MCF 10A (cell line): ENCODE measurements at regions not wholly inside any gene's neighbourhood (a gene's known extent, or its start where the extent isn't known, plus 50 kb on each side); places are given as distances from the start of the nearest gene placed in this dataset.

Source experiments
- BruUV-seq: library from RNA; stranded (reverse); fragments of 400-500 nt; replicated peaks from 2 replicates; lab custom pipeline; 2021; lab: Mats Ljungman, UMichigan
- CTCF ChIA-PET: fragments of 300-600 bp; sonication (Branson Sonifier 250); formaldehyde crosslinking; extraction: SDS; loops from one replicate; lab custom pipeline; 2021; ENCODE audit warnings: antibody characterized with exemption, inconsistent platforms; lab: Yijun Ruan, JAX
- POLR2A ChIA-PET: fragments of 300-600, 350-650 bp; sonication (Branson Sonifier 250); formaldehyde crosslinking; extraction: SDS; loops from one replicate; lab custom pipeline; 2020; ENCODE audit warnings: antibody characterized with exemption, inconsistent platforms; lab: Yijun Ruan, JAX
- DNase-seq: peaks from one replicate; pipeline ENCODE4 v3.0.0-alpha.2; 2018; ENCODE audit not compliant: unreplicated experiment
- H3K27ac Mint-ChIP-seq: one replicate; pipeline ENCODE4 v1.8.0; 2022; ENCODE audit warnings: mild to moderate bottlenecking, low read depth, mixed read lengths; ENCODE audit not compliant: unreplicated experiment
- H3K27me3 Mint-ChIP-seq: one replicate; pipeline ENCODE4 v1.8.0; 2022; ENCODE audit warnings: mixed read lengths; ENCODE audit not compliant: insufficient read depth, unreplicated experiment
- H3K36me3 Mint-ChIP-seq: one replicate; pipeline ENCODE4 v1.8.0; 2022; ENCODE audit warnings: mild to moderate bottlenecking, moderate library complexity, mixed read lengths; ENCODE audit not compliant: insufficient read depth, unreplicated experiment
- H3K4me1 Mint-ChIP-seq: one replicate; pipeline ENCODE4 v1.8.0; 2022; ENCODE audit warnings: mixed read lengths; ENCODE audit not compliant: insufficient read depth, unreplicated experiment
- H3K4me3 Mint-ChIP-seq: one replicate; pipeline ENCODE4 v1.8.0; 2022; ENCODE audit warnings: mild to moderate bottlenecking, moderate library complexity, mixed read lengths; ENCODE audit not compliant: unreplicated experiment
- H3K9me3 Mint-ChIP-seq: one replicate; pipeline ENCODE4 v1.8.0; 2022; ENCODE audit warnings: mixed read lengths; ENCODE audit not compliant: unreplicated experiment
- CTCF ChIP-seq: fragments of 200-600 bp; IDR thresholded peaks from one replicate; pipeline ENCODE4 v1.8.0; 2022; ENCODE audit warnings: antibody characterized with exemption, mild to moderate bottlenecking; ENCODE audit not compliant: unreplicated experiment
- intact Hi-C: fragments of 100-400 bp; cut with micrococcal nuclease; formaldehyde crosslinking; loops from 2 replicates; pipeline ENCODE4 v1.14.1; 2022

GRCh38 chr5:159559337-159559736 lies 229.1 kb upstream of the IL12B start:
- no TSS peak for BruUV-seq
- ChIA-PET CTCF (interaction anchor here (0.6 kb wide), 1 partner anchor 78 kb away, joined by 3 read pairs; no protein-coding TSS in a partner anchor), POLR2A (no interaction called here)
- H3K4me3 Mint-ChIP-seq: no peak overlapping the region
- H3K4me1 Mint-ChIP-seq: no peaks in the 10 kb centered on the region
- H3K27ac Mint-ChIP-seq: no peak overlapping the region
- intact Hi-C loops: no loop called here
- H3K27me3 Mint-ChIP-seq: no peaks in the 10 kb centered on the region
- no peaks in the 10 kb centered on the region for H3K36me3 Mint-ChIP-seq
- H3K9me3 Mint-ChIP-seq: no peaks in the 10 kb centered on the region
- no peak for TF ChIP-seq CTCF
- DNase-seq: no peak

- ChIA-PET POLR2A (no interaction called here), CTCF (interaction anchor here (0.6 kb wide), 1 partner anchor 79 kb away, joined by 3 read pairs; no protein-coding TSS in a partner anchor)
- no peaks in the 10 kb centered on the region for H3K9me3 Mint-ChIP-seq
- H3K4me1 Mint-ChIP-seq: no peaks in the 10 kb centered on the region
- no peak overlapping the region for H3K4me3 Mint-ChIP-seq
- BruUV-seq: no TSS peak
- intact Hi-C loops: no loop called here
- H3K36me3 Mint-ChIP-seq: no peaks in the 10 kb centered on the region
- no peaks in the 10 kb centered on the region for H3K27me3 Mint-ChIP-seq
- TF ChIP-seq CTCF: no peak
- no peak for DNase-seq
- H3K27ac Mint-ChIP-seq: no peak overlapping the region
Measured at GRCh38 chr5:159560088-159560487, 229.8 kb upstream of the IL12B start.

- Mint-ChIP-seq H3K4me1 (peaks cover 5% of the 10 kb centered on the region), H3K27ac (no peak overlapping the region), H3K27me3 (no peaks in the 10 kb centered on the region), H3K4me3 (no peak overlapping the region), H3K36me3 (no peaks in the 10 kb centered on the region), H3K9me3 (no peaks in the 10 kb centered on the region)
- no TSS peak for BruUV-seq
- no peak for DNase-seq
- intact Hi-C loops: no loop called here
- ChIA-PET CTCF (no interaction called here), POLR2A (no interaction called here)
- TF ChIP-seq CTCF: no peak
Measured at GRCh38 chr5:159564031-159564430, 233.7 kb upstream of the IL12B start.

- ChIA-PET POLR2A (interaction anchor here (0.8 to 1.1 kb wide), 3 partner anchors 28 to 169 kb away, joined by 3 to 4 read pairs (median 3); no protein-coding TSS in a partner anchor), CTCF (interaction anchor here (0.9 to 1.7 kb wide), 4 partner anchors 14 to 421 kb away, joined by 3 to 8 read pairs (median 4); no protein-coding TSS in a partner anchor)
- Mint-ChIP-seq H3K27ac (no peak overlapping the region), H3K4me1 (peaks cover 5% of the 10 kb centered on the region), H3K9me3 (no peaks in the 10 kb centered on the region), H3K36me3 (no peaks in the 10 kb centered on the region), H3K4me3 (no peak overlapping the region), H3K27me3 (no peaks in the 10 kb centered on the region)
- intact Hi-C loops: no loop called here
- BruUV-seq: no TSS peak
- no peak for TF ChIP-seq CTCF
- DNase-seq: no peak
Measured at GRCh38 chr5:159566832-159567231, 236.5 kb upstream of the IL12B start.
